Pancreas (tissue), 10 donors: ENCODE measurements at regions not wholly inside any gene's neighbourhood (a gene's known extent, or its start where the extent isn't known, plus 50 kb on each side); places are given as distances from the start of the nearest gene placed in this dataset.
"Not testable (repeated sequence)": the region's sequence is repeated elsewhere in the genome, so short reads cannot be mapped to it uniquely, and the experiment has no call there.

ENCODE experiments used
- ATAC-seq, 4 donors: fragments of 200-7000 bp; cut with Tn5 transposase; one replicate each; pipeline versions ENCODE4 v1.8.0 to v1.9.1; 2020; ENCODE audit warnings: mild to moderate bottlenecking in 4 of 4, moderate library complexity in 4 of 4
- DNase-seq, 6 donors: peaks; one replicate each; pipeline ENCODE4 v3.0.0-alpha.2; 2020
- FAIRE-seq: peaks from 2 replicates; lab custom pipeline; 2012; peaks lifted over from hg19 to GRCh38; lab: Jason Lieb, UNC
- H3K27ac ChIP-seq, 4 donors: fragments of 200-600 bp; sonication (generic); 1 replicate in 3 of 4; 2 replicates in 1 of 4; pipeline versions ENCODE4 v1.5.0 to v1.8.0; 2020
- H3K27me3 ChIP-seq, 4 donors: fragments of 200-600 bp; one replicate each; pipeline ENCODE4 v1.8.0; 2021
- H3K36me3 ChIP-seq, 3 donors: fragments of 200-600 bp; sonication (generic) in 1 of 3; one replicate each; pipeline versions ENCODE4 v1.5.0 to v1.8.0; 2020 to 2021
- H3K4me1 ChIP-seq, 3 donors: fragments of 200-600 bp; one replicate each; pipeline ENCODE4 v1.8.0; 2021
- H3K4me3 ChIP-seq, 4 donors: fragments of 200-600 bp; sonication (generic) in 2 of 4; one replicate each; pipeline versions ENCODE4 v1.5.0 to v1.8.0; 2020 to 2021
- H3K9me3 ChIP-seq, 4 donors: fragments of 200-600 bp; one replicate each; pipeline ENCODE4 v1.8.0; 2021
- CTCF ChIP-seq, 4 donors: fragments of 200-600 bp; sonication (generic) in 3 of 4; IDR thresholded peaks; one replicate each; pipeline versions ENCODE4 v1.5.0 to v1.8.0; 2021; ENCODE audit warnings: antibody characterized with exemption in 4 of 4
- WGBS, 2 donors: extraction: QIAGEN DNeasy Blood & Tissue Kit; methylation state at CpG; one replicate each; pipeline ENCODE4 v1.1.7; 2013; 5-methylcytosine and 5-hydroxymethylcytosine counted together
- intact Hi-C, 3 donors: fragments of 100-400 bp; cut with DNase I; formaldehyde crosslinking; loops; one replicate each; pipeline versions ENCODE4 v1.11.1 to v1.14.2; 2022
- donor health status: healthy with polysubstance abuse.
- donor health status: DM: no; HTN: no; CAD: no; lungs with moderate emphysema.
- donor health status: DM: no; HTN: no; CAD: no.
- donor health status: control.
- donor health status: control.
- donor health status: Bipolar disorder and iron deficiency.
- donor health status: DM: yes; HTN: yes; CAD: no.
- donor health status: DM: no; HTN: no; CAD: no.
- donor health status: DM: no; HTN: no; CAD: no.
- donor health status: DM: yes; HTN: yes; CAD: no.

GRCh38 chr1:38183096-38183495 lies 136.5 kb upstream of the POU3F1 start:
- no peak for FAIRE-seq
- intact Hi-C loops, result no loop called here

GRCh38 chr1:38180388-38180787 lies 133.8 kb upstream of the POU3F1 start:
- WGBS, 2 donors, result 52 to 55% methylated on average over 1 of the region's 1 CpG
- intact Hi-C loops, result not testable (repeated sequence)

More at GRCh38 chr1:38183096-38183495, 136.5 kb upstream of the POU3F1 start:
- Histone ChIP-seq H3K4me1 (no peaks in the 10 kb centered on the region), H3K9me3 (no peaks in the 10 kb centered on the region), H3K27me3 (no peaks in the 10 kb centered on the region), H3K27ac (no peak overlapping the region), H3K36me3 (no peaks in the 10 kb centered on the region), H3K4me3 (no peak overlapping the region)
- DNase-seq, result no peak
- no peak for TF ChIP-seq CTCF (IDR thresholded peaks at IDR 0.05)
- no peak for ATAC-seq
- 43 to 48% methylated on average over 7 of the region's 7 CpGs for WGBS, 2 donors

GRCh38 chr1:38179483-38179882 lies 132.9 kb upstream of the POU3F1 start:
- intact Hi-C loops, result no loop called here
- H3K4me3 ChIP-seq, result no peak overlapping the region
- 48 to 51% methylated on average over 8 of the region's 8 CpGs for WGBS, 2 donors
- DNase-seq (no peak), ATAC-seq (no peak), FAIRE-seq (no peak)
- no peaks in the 10 kb centered on the region for H3K36me3 ChIP-seq
- H3K9me3 ChIP-seq, result no peaks in the 10 kb centered on the region
- H3K27ac ChIP-seq, result no peak overlapping the region
- no peaks in the 10 kb centered on the region for H3K4me1 ChIP-seq
- H3K27me3 ChIP-seq, result no peaks in the 10 kb centered on the region
- TF ChIP-seq CTCF (IDR thresholded peaks at IDR 0.05), result no peak

More at GRCh38 chr1:38180388-38180787, 133.8 kb upstream of the POU3F1 start:
- not testable (repeated sequence) for H3K4me3 ChIP-seq, H3K27ac ChIP-seq, H3K36me3 ChIP-seq, FAIRE-seq, H3K27me3 ChIP-seq, ATAC-seq, H3K9me3 ChIP-seq, DNase-seq, H3K4me1 ChIP-seq

- Histone ChIP-seq H3K9me3 (no peaks in the 10 kb centered on the region), H3K27me3 (no peaks in the 10 kb centered on the region), H3K4me1 (no peaks in the 10 kb centered on the region), H3K36me3 (no peaks in the 10 kb centered on the region), H3K4me3 (no peak overlapping the region), H3K27ac (no peak overlapping the region)
- ATAC-seq, result no peak
- no peak for FAIRE-seq
- no peak for TF ChIP-seq CTCF (IDR thresholded peaks at IDR 0.05)
- no peak for DNase-seq
- intact Hi-C loops, result no loop called here
- 75 to 79% methylated on average over 6 of the region's 6 CpGs for WGBS, 2 donors
These were observed 131.6 kb upstream of the POU3F1 start for GRCh38 chr1:38178216-38178615.

- intact Hi-C loops, result no loop called here
- DNase-seq, result no peak
These were observed 128.5 kb upstream of the POU3F1 start for GRCh38 chr1:38175121-38175520.

More at GRCh38 chr1:38175121-38175520, 128.5 kb upstream of the POU3F1 start:
- no peak for ATAC-seq
- H3K27ac ChIP-seq, result no peak overlapping the region
- H3K4me3 ChIP-seq, result no peak overlapping the region
- H3K4me1 ChIP-seq, result no peaks in the 10 kb centered on the region
- H3K36me3 ChIP-seq, result no peaks in the 10 kb centered on the region
- no peak for FAIRE-seq
- no peak for TF ChIP-seq CTCF (IDR thresholded peaks at IDR 0.05)
- no peaks in the 10 kb centered on the region for H3K27me3 ChIP-seq
- 65 to 69% methylated on average over 9 of the region's 9 CpGs for WGBS, 2 donors
- no peaks in the 10 kb centered on the region for H3K9me3 ChIP-seq
